ENCODE measurements at regions not wholly inside any gene's neighbourhood (a gene's known extent, or its start where the extent isn't known, plus 50 kb on each side); places are given as distances from the start of the nearest gene placed in this dataset.

GRCh38 chr2:128894896-128895295, 576.2 kb upstream of the HS6ST1 start:
- H3K79me2 ChIP-seq (ENCODE audit: control insufficient read depth, insufficient read depth, low read length), result no peaks in the 10 kb centered on the region
- in situ Hi-C loops (cut with MboI) (no loop called here), intact Hi-C loops (cut with micrococcal nuclease) (no loop called here)
- DNase-seq (ENCODE audit: extremely low read depth in 1 of 4, low spot score in 3 of 4) (no peak), FAIRE-seq (no peak), ATAC-seq (no peak)
- H3K9me3 ChIP-seq (replicated peaks; ENCODE audit: control insufficient read depth, insufficient read depth, low read depth, low read length), result no peaks in the 10 kb centered on the region
- no peak overlapping the region for H3K4me2 ChIP-seq (ENCODE audit: insufficient read depth, low read length)
- H3K4me1 ChIP-seq (replicated peaks in 1 of 2; ENCODE audit: control insufficient read depth in 2 of 2, insufficient read depth in 2 of 2, low read length in 2 of 2), result no peaks in the 10 kb centered on the region
- no peaks in the 10 kb centered on the region; a peak in 1 of 5 replicates for H3K27me3 ChIP-seq (ENCODE audit: control insufficient read depth in 2 of 2, insufficient read depth in 2 of 2, low read length in 2 of 2)
- no peak overlapping the region for H2AFZ ChIP-seq (ENCODE audit: low read depth, low read length)
- no peak overlapping the region for H3K4me3 ChIP-seq
- H4K20me1 ChIP-seq (replicated peaks; ENCODE audit: control insufficient read depth, insufficient read depth, low read length), result 0 out of 2 replicates have a peak, but pooled peaks cover 3% of the 10 kb centered on the region
- CTCF ChIA-PET (ENCODE audit: low intra/inter-chr PET ratio), result no interaction called here
- H3K9ac ChIP-seq (ENCODE audit: insufficient read depth in 1 of 2, low read depth in 2 of 2, low read length in 2 of 2), result no peak overlapping the region
- no peaks in the 10 kb centered on the region for H3K9me1 ChIP-seq (ENCODE audit: control insufficient read depth, insufficient read depth, low read length)
- TF ChIP-seq RBM15 (IDR thresholded peaks at IDR 0.05; ENCODE audit: insufficient read depth, low read length) (no peak), THRAP3 (IDR thresholded peaks at IDR 0.05; ENCODE audit: borderline replicate concordance) (no peak), HMGXB4 (CRISPR knock-in tag; IDR thresholded peaks at IDR 0.05) (no peak), MCM2 (IDR thresholded peaks at IDR 0.05; ENCODE audit: low read depth) (no peak), CHD1 (IDR thresholded peaks at IDR 0.05; ENCODE audit: low read length) (no peak), MTA3 (IDR thresholded peaks at IDR 0.05; ENCODE audit: borderline replicate concordance) (no peak), BCL6 (CRISPR knock-in tag; IDR thresholded peaks at IDR 0.05) (no peak), ZHX1 (conservative IDR thresholded peaks at IDR 0.05; ENCODE audit: low read length) (no peak), SP1 (CRISPR knock-in tag; IDR thresholded peaks at IDR 0.05) (no peak), NEUROD1 (IDR thresholded peaks at IDR 0.05; ENCODE audit: borderline replicate concordance, low read depth, low read length, partially characterized antibody) (no peak), ZNF561 (CRISPR knock-in tag; conservative IDR thresholded peaks at IDR 0.05) (no peak), IRF9 (tag; IDR thresholded peaks at IDR 0.05) (no peak), ZNF217 (CRISPR knock-in tag; IDR thresholded peaks at IDR 0.05) (no peak), BDP1 (IDR thresholded peaks at IDR 0.05; ENCODE audit: insufficient read depth, insufficient read length) (no peak), ZFP36 (IDR thresholded peaks at IDR 0.05; ENCODE audit: low read depth, low read length, partially characterized antibody) (no peak), ETS2 (tag; IDR thresholded peaks at IDR 0.05; ENCODE audit: borderline replicate concordance, poor library complexity, severe bottlenecking) (no peak), XRCC4 (IDR thresholded peaks at IDR 0.05; ENCODE audit: extremely low read depth, insufficient read depth, insufficient read length) (no peak)
- POLR2A ChIA-PET, result interaction anchor here (0.6 kb wide), 1 partner anchor 48 kb away, joined by 4 read pairs; no protein-coding TSS in a partner anchor
- H3K36me3 ChIP-seq (ENCODE audit: control insufficient read depth, insufficient read depth, low read length), result no peaks in the 10 kb centered on the region
- H3K27ac ChIP-seq (ENCODE audit: extremely low read depth, low read depth, low read length), result no peak overlapping the region
- BruUV-seq (replicated peaks), result no TSS peak
